ENCODE measurements at regions not wholly inside any gene's neighbourhood (a gene's known extent, or its start where the extent isn't known, plus 50 kb on each side); places are given as distances from the start of the nearest gene placed in this dataset.

GRCh38 chr3:73164622-73165021 is 103.2 kb downstream of the EBLN2 start:
- DNase-seq: no peak
- H3K9me3 Mint-ChIP-seq (ENCODE audit: unreplicated experiment): peaks cover 4% of the 10 kb centered on the region
- H3K4me3 Mint-ChIP-seq (ENCODE audit: unreplicated experiment): no peak overlapping the region
- H3K27me3 Mint-ChIP-seq (ENCODE audit: unreplicated experiment): peaks cover 2% of the 10 kb centered on the region
- no peaks in the 10 kb centered on the region for H3K4me1 Mint-ChIP-seq (ENCODE audit: low read depth, unreplicated experiment)
- no peak for TF ChIP-seq CTCF (IDR thresholded peaks at IDR 0.05; ENCODE audit: partially characterized antibody, unreplicated experiment)
- no peak overlapping the region for H3K27ac Mint-ChIP-seq (ENCODE audit: unreplicated experiment)
- H3K36me3 Mint-ChIP-seq (ENCODE audit: unreplicated experiment): peaks cover 3% of the 10 kb centered on the region

- H3K27ac Mint-ChIP-seq (ENCODE audit: unreplicated experiment): no peak overlapping the region
- DNase-seq: no peak
- H3K4me3 Mint-ChIP-seq (ENCODE audit: unreplicated experiment): no peak overlapping the region
- no peaks in the 10 kb centered on the region for H3K36me3 Mint-ChIP-seq (ENCODE audit: unreplicated experiment)
- H3K27me3 Mint-ChIP-seq (ENCODE audit: unreplicated experiment): no peaks in the 10 kb centered on the region
- TF ChIP-seq CTCF (IDR thresholded peaks at IDR 0.05; ENCODE audit: partially characterized antibody, unreplicated experiment): no peak
- peaks cover 2% of the 10 kb centered on the region for H3K9me3 Mint-ChIP-seq (ENCODE audit: unreplicated experiment)
- peaks cover 4% of the 10 kb centered on the region for H3K4me1 Mint-ChIP-seq (ENCODE audit: low read depth, unreplicated experiment)
Measured at GRCh38 chr3:73175698-73176097, 114.2 kb downstream of the EBLN2 start.

GRCh38 chr3:73176941-73177340 is 115.5 kb downstream of the EBLN2 start:
- Mint-ChIP-seq H3K4me3 (ENCODE audit: unreplicated experiment) (no peak overlapping the region), H3K27ac (ENCODE audit: unreplicated experiment) (no peak overlapping the region), H3K9me3 (ENCODE audit: unreplicated experiment) (no peaks in the 10 kb centered on the region), H3K4me1 (ENCODE audit: low read depth, unreplicated experiment) (peaks cover 4% of the 10 kb centered on the region), H3K27me3 (ENCODE audit: unreplicated experiment) (no peaks in the 10 kb centered on the region), H3K36me3 (ENCODE audit: unreplicated experiment) (no peaks in the 10 kb centered on the region)
- TF ChIP-seq CTCF (IDR thresholded peaks at IDR 0.05; ENCODE audit: partially characterized antibody, unreplicated experiment): no peak
- no peak for DNase-seq

GRCh38 chr3:73177827-73178226 is 116.4 kb downstream of the EBLN2 start:
- no peak overlapping the region for H3K27ac Mint-ChIP-seq (ENCODE audit: unreplicated experiment)
- H3K4me3 Mint-ChIP-seq (ENCODE audit: unreplicated experiment): no peak overlapping the region
- no peak for TF ChIP-seq CTCF (IDR thresholded peaks at IDR 0.05; ENCODE audit: partially characterized antibody, unreplicated experiment)
- H3K9me3 Mint-ChIP-seq (ENCODE audit: unreplicated experiment): no peaks in the 10 kb centered on the region
- H3K27me3 Mint-ChIP-seq (ENCODE audit: unreplicated experiment): no peaks in the 10 kb centered on the region
- no peak for DNase-seq
- no peaks in the 10 kb centered on the region for H3K36me3 Mint-ChIP-seq (ENCODE audit: unreplicated experiment)
- H3K4me1 Mint-ChIP-seq (ENCODE audit: low read depth, unreplicated experiment): peaks cover 4% of the 10 kb centered on the region

GRCh38 chr3:73179601-73180000 is 118.1 kb downstream of the EBLN2 start:
- Mint-ChIP-seq H3K27ac (ENCODE audit: unreplicated experiment) (no peak overlapping the region), H3K27me3 (ENCODE audit: unreplicated experiment) (peaks cover 1% of the 10 kb centered on the region), H3K4me1 (ENCODE audit: low read depth, unreplicated experiment) (peaks cover 4% of the 10 kb centered on the region), H3K36me3 (ENCODE audit: unreplicated experiment) (no peaks in the 10 kb centered on the region), H3K4me3 (ENCODE audit: unreplicated experiment) (no peak overlapping the region), H3K9me3 (ENCODE audit: unreplicated experiment) (peaks cover 4% of the 10 kb centered on the region)
- no peak for TF ChIP-seq CTCF (IDR thresholded peaks at IDR 0.05; ENCODE audit: partially characterized antibody, unreplicated experiment)
- DNase-seq: no peak
